ENCODE measurements at regions not wholly inside any gene's neighbourhood (a gene's known extent, or its start where the extent isn't known, plus 50 kb on each side); places are given as distances from the start of the nearest gene placed in this dataset.

GRCh38 chr13:74324338-74324737 is 190.1 kb upstream of the KLF12 start:
- DNase-seq = no peak

GRCh38 chr13:74322562-74322961 is 188.4 kb upstream of the KLF12 start:
- no peak for DNase-seq

GRCh38 chr13:74320282-74320681 is 186.1 kb upstream of the KLF12 start:
- no peak for DNase-seq

- no peak for DNase-seq
These were observed 182.3 kb upstream of the KLF12 start for GRCh38 chr13:74316547-74316946.

GRCh38 chr13:74306496-74306895 is 172.3 kb upstream of the KLF12 start:
- DNase-seq = no peak

GRCh38 chr13:74305876-74306275 is 171.7 kb upstream of the KLF12 start:
- no peak for DNase-seq

- no peak for DNase-seq
These were observed 167.2 kb upstream of the KLF12 start for GRCh38 chr13:74301258-74301935.

GRCh38 chr13:74300162-74300561 is 166.0 kb upstream of the KLF12 start:
- no peak for DNase-seq

- DNase-seq = no peak
These were observed 165.5 kb upstream of the KLF12 start for GRCh38 chr13:74299721-74300120.

GRCh38 chr13:74298923-74299322 is 164.7 kb upstream of the KLF12 start:
- no peak for DNase-seq

GRCh38 chr13:74289861-74290773 is 155.9 kb upstream of the KLF12 start:
- no peak for DNase-seq

GRCh38 chr13:74289107-74289506 is 154.9 kb upstream of the KLF12 start:
- no peak for DNase-seq

GRCh38 chr13:74288361-74288911 is 154.2 kb upstream of the KLF12 start:
- DNase-seq = no peak

GRCh38 chr13:74287724-74288169 is 153.5 kb upstream of the KLF12 start:
- no peak for DNase-seq

GRCh38 chr13:74280795-74281490 is 146.7 kb upstream of the KLF12 start:
- DNase-seq = no peak

- no peak for DNase-seq
These were observed 146.0 kb upstream of the KLF12 start for GRCh38 chr13:74280093-74280794.

GRCh38 chr13:74278901-74279300 is 144.7 kb upstream of the KLF12 start:
- DNase-seq = no peak

GRCh38 chr13:74274916-74275315 is 140.7 kb upstream of the KLF12 start:
- DNase-seq = no peak

GRCh38 chr13:74273581-74273980 is 139.4 kb upstream of the KLF12 start:
- no peak for DNase-seq

GRCh38 chr13:74272826-74273225 is 138.6 kb upstream of the KLF12 start:
- DNase-seq = no peak

- no peak for DNase-seq
These were observed 135.8 kb upstream of the KLF12 start for GRCh38 chr13:74270018-74270417.

GRCh38 chr13:74266861-74267260 is 132.7 kb upstream of the KLF12 start:
- DNase-seq = no peak

- no peak for DNase-seq
These were observed 132.1 kb upstream of the KLF12 start for GRCh38 chr13:74266309-74266708.

Measured in 8988T (cell line).